ENCODE measurements at regions not wholly inside any gene's neighbourhood (a gene's known extent, or its start where the extent isn't known, plus 50 kb on each side); places are given as distances from the start of the nearest gene placed in this dataset.

GRCh38 chr16:62225675-62226074 lies 189.4 kb upstream of the CDH8 start:
- H3K27me3 ChIP-seq = no peaks in the 10 kb centered on the region
- intact Hi-C loops (cut with DNase I) = no loop called here
- peak; percentile 43 to 73 for DNase-seq
- 42 to 45% methylated on average over 7 of the region's 7 CpGs for WGBS, 2 donors
- TF ChIP-seq POLR2A (IDR thresholded peaks at IDR 0.05) (no peak), CTCF (IDR thresholded peaks at IDR 0.05) (peak in 3 of 6 experiments; percentile 9 to 42 (median 34))
- no peaks in the 10 kb centered on the region for H3K36me3 ChIP-seq
- no peak overlapping the region for H3K4me3 ChIP-seq (replicated peaks in 1 of 3)
- H3K9me3 ChIP-seq = no peaks in the 10 kb centered on the region
- H3K4me1 ChIP-seq = no peaks in the 10 kb centered on the region
- H3K27ac ChIP-seq = no peak overlapping the region

- Histone ChIP-seq H3K36me3 (no peaks in the 10 kb centered on the region), H3K4me3 (replicated peaks in 1 of 3) (no peak overlapping the region), H3K9me3 (no peaks in the 10 kb centered on the region), H3K27me3 (no peaks in the 10 kb centered on the region), H3K27ac (no peak overlapping the region), H3K4me1 (no peaks in the 10 kb centered on the region)
- intact Hi-C loops (cut with DNase I) = no loop called here
- DNase-seq = no peak
- 65 to 67% methylated on average over 8 to 9 of the region's 9 CpGs for whole genome bisulfite sequencing, 2 donors
- TF ChIP-seq CTCF (IDR thresholded peaks at IDR 0.05) (no peak), POLR2A (IDR thresholded peaks at IDR 0.05) (no peak)
These were observed 188.5 kb upstream of the CDH8 start for GRCh38 chr16:62224646-62225209.

GRCh38 chr16:62216837-62217236 lies 180.6 kb upstream of the CDH8 start:
- no peaks in the 10 kb centered on the region for H3K27me3 ChIP-seq
- no peaks in the 10 kb centered on the region for H3K9me3 ChIP-seq
- H3K4me1 ChIP-seq = no peaks in the 10 kb centered on the region
- no peaks in the 10 kb centered on the region for H3K36me3 ChIP-seq
- no peak overlapping the region for H3K4me3 ChIP-seq (replicated peaks in 1 of 3)
- no peak for DNase-seq
- WGBS, 2 donors = 85 to 87% methylated on average over 3 of the region's 3 CpGs
- no peak overlapping the region for H3K27ac ChIP-seq
- intact Hi-C loops (cut with DNase I) = no loop called here
- no peak for TF ChIP-seq POLR2A (IDR thresholded peaks at IDR 0.05)
- no peak for TF ChIP-seq CTCF (IDR thresholded peaks at IDR 0.05)

GRCh38 chr16:62213763-62214162 lies 177.5 kb upstream of the CDH8 start:
- no peaks in the 10 kb centered on the region for H3K36me3 ChIP-seq
- no peak for TF ChIP-seq POLR2A (IDR thresholded peaks at IDR 0.05)
- TF ChIP-seq CTCF (IDR thresholded peaks at IDR 0.05) = no peak
- no peaks in the 10 kb centered on the region for H3K4me1 ChIP-seq
- intact Hi-C loops (cut with DNase I) = no loop called here
- no peak overlapping the region for H3K27ac ChIP-seq
- H3K27me3 ChIP-seq = no peaks in the 10 kb centered on the region
- no peaks in the 10 kb centered on the region for H3K9me3 ChIP-seq
- DNase-seq = no peak
- no peak overlapping the region for H3K4me3 ChIP-seq (replicated peaks in 1 of 3)
- 71 to 100% methylated on average over 1 to 2 of the region's 2 CpGs for WGBS, 2 donors

- H3K27ac ChIP-seq = no peak overlapping the region
- no peak for TF ChIP-seq POLR2A (IDR thresholded peaks at IDR 0.05)
- TF ChIP-seq CTCF (IDR thresholded peaks at IDR 0.05) = no peak
- no peak overlapping the region for H3K4me3 ChIP-seq (replicated peaks in 1 of 3)
- 53 to 57% methylated on average over 4 of the region's 4 CpGs for WGBS, 2 donors
- H3K9me3 ChIP-seq = no peaks in the 10 kb centered on the region
- no peaks in the 10 kb centered on the region for H3K4me1 ChIP-seq
- H3K27me3 ChIP-seq = no peaks in the 10 kb centered on the region
- DNase-seq = no peak
- intact Hi-C loops (cut with DNase I) = no loop called here
- H3K36me3 ChIP-seq = no peaks in the 10 kb centered on the region
These were observed 172.7 kb upstream of the CDH8 start for GRCh38 chr16:62208934-62209333.

All from thyroid gland (tissue), 4 donors.